ENCODE measurements at regions not wholly inside any gene's neighbourhood (a gene's known extent, or its start where the extent isn't known, plus 50 kb on each side); places are given as distances from the start of the nearest gene placed in this dataset.

DNA sequence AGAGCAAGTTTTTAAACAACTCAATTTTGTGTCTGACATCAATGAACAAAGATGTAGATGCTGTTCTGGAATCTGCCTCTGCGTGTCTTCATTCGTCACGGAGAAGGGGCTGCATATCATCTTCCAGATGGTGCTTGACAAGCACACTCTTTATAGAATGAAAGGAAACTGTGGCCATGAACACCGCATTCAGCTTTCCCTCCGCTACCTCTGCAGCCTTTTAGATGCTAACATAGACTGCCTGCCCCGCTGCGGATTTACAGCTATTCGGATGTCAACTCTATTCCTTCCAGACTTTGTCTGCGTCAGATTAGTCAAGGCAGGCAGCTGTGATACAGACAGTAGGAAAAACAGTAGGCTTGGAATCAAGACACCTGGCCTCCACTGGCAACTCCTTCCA is 232.9 kb downstream of the TJP1 start:
- no peak overlapping the region for H3K4me3 Mint-ChIP-seq
- no peak overlapping the region for H3K27ac Mint-ChIP-seq
- H3K36me3 Mint-ChIP-seq, result no peaks in the 10 kb centered on the region
- H3K9me3 Mint-ChIP-seq, result peaks cover 5% of the 10 kb centered on the region
- no peak for DNase-seq (ENCODE audit: low spot score in 2 of 2, unreplicated experiment in 2 of 2)
- no peaks in the 10 kb centered on the region for H3K4me1 Mint-ChIP-seq
- H3K27me3 Mint-ChIP-seq (ENCODE audit: low read depth), result peaks cover 42% of the 10 kb centered on the region
- TF ChIP-seq, protein P1, sequence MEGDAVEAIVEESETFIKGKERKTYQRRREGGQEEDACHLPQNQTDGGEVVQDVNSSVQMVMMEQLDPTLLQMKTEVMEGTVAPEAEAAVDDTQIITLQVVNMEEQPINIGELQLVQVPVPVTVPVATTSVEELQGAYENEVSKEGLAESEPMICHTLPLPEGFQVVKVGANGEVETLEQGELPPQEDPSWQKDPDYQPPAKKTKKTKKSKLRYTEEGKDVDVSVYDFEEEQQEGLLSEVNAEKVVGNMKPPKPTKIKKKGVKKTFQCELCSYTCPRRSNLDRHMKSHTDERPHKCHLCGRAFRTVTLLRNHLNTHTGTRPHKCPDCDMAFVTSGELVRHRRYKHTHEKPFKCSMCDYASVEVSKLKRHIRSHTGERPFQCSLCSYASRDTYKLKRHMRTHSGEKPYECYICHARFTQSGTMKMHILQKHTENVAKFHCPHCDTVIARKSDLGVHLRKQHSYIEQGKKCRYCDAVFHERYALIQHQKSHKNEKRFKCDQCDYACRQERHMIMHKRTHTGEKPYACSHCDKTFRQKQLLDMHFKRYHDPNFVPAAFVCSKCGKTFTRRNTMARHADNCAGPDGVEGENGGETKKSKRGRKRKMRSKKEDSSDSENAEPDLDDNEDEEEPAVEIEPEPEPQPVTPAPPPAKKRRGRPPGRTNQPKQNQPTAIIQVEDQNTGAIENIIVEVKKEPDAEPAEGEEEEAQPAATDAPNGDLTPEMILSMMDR (IDR thresholded peaks at IDR 0.05; ENCODE audit: unreplicated experiment), result no peak

DNA sequence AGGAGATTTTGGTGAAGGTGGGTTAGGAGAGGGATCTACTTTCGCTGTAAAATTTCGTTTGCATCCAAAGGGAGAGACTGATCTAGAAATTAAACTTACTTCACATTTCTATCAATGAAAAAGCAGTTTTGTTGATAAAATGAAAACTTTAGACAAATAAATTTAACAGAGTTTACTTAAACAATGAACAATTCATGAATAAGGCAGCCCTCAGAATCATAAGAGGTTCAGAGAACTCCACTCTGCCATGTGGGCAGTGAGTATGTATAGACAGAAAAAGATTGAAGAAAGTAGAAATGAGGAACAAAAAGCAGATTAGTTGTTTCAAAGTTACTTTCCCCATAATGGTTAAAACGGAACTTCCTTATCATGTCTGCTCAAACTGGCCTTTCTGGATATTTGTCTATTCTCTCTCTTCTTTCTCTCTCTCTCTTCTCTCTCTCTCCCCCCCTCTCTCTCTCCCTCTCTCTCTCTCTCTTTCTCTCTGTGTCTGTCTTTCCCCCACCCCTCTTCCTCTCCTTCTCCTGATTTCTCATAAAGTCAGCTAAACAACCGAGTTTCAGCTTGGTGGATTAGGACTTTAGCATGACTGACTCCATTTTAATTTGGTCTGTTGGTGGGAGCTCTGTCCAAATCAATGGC is 248.9 kb downstream of the TJP1 start:
- H3K27me3 Mint-ChIP-seq (ENCODE audit: low read depth), result peaks cover 78% of the 10 kb centered on the region
- no peak for DNase-seq (ENCODE audit: low spot score in 2 of 2, unreplicated experiment in 2 of 2)
- H3K27ac Mint-ChIP-seq, result no peak overlapping the region
- TF ChIP-seq, protein P1 (IDR thresholded peaks at IDR 0.05; ENCODE audit: unreplicated experiment), result no peak
- peaks cover 21% of the 10 kb centered on the region for H3K4me1 Mint-ChIP-seq
- H3K4me3 Mint-ChIP-seq, result no peak overlapping the region
- H3K36me3 Mint-ChIP-seq, result no peaks in the 10 kb centered on the region
- H3K9me3 Mint-ChIP-seq, result peaks cover 14% of the 10 kb centered on the region

DNA sequence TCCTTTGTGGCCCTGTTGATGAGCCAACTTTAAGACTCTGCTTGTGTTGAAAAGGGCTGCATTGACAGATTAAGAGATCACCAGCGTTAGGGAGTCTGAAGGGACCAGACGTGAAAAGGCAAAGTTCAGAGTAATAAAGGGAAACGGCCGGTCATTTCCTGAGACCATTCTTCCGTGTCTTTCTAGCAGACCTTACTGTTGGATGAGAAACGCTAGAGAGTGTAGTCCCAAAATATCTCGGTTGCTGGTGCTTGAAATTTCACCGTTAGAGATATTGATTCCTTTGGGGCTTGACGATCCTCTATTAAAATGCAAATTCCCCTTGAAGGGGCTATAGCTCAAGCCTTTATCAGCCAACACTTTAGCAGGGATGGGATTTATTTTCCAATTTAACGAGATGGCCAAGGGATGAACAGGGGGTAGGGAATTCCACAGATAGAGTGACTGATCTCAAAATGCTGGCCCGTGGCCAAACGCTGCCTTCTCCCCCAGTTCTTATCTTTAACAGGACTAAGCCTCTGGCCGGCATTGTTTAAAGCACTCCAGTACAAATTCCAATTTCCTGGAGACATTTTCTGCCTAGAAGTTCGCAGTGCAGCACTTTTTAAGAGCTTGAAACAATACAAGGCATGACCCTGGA is 250.4 kb downstream of the TJP1 start:
- DNase-seq (ENCODE audit: low spot score in 2 of 2, unreplicated experiment in 2 of 2), result peak; percentile 60 to 73
- TF ChIP-seq, protein P1 (IDR thresholded peaks at IDR 0.05; ENCODE audit: unreplicated experiment), result no peak

DNA sequence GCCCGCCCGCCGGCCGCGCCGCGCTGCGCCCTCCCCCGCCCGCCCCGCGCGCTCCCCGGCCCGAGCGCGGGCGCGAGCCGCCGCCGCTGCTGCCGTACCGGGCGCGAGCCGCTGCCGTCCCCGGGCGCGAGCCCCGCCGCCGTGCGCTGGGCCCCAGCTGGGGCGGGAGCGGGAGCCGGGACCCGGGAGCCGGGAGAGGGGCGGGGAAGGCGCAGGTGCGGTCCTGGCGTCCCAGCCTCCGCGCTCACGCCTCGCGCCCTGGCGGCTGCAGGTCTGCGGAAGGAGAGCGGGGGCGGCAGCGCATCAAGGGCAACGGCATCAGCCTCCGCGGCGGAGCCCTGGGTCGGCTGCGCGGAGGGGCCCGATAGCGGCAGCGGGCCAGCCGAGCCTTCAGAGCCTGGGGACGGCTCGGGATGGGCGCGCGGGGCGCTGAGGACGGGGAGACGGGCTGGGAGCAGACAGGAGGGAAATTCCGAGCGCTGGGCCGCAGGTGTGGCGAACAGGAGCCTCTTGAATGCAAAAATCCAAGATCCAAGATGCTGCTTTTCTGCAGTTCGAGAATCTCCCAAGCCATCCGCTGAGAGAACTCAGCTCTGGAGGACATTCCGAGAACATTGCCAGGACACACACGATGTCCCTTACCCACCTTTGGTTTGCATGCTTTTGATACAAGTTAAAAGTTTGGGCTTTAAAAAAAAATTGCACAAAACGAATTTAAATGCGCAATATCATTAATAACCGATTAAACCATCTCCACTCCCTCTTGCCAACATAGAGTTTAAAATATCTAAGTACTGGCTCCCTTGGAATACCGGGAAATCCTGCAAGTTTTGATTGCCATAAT is 251.1 kb downstream of the TJP1 start:
- H3K27ac Mint-ChIP-seq, result no peak overlapping the region
- TF ChIP-seq, protein P1 (IDR thresholded peaks at IDR 0.05; ENCODE audit: unreplicated experiment), result no peak
- H3K36me3 Mint-ChIP-seq, result no peaks in the 10 kb centered on the region
- peaks cover 11% of the 10 kb centered on the region for H3K9me3 Mint-ChIP-seq
- peaks cover 81% of the 10 kb centered on the region for H3K27me3 Mint-ChIP-seq (ENCODE audit: low read depth)
- peak; percentile 48 to 72 for DNase-seq (ENCODE audit: low spot score in 2 of 2, unreplicated experiment in 2 of 2)
- H3K4me3 Mint-ChIP-seq, result peak overlapping the region; percentile 52
- peaks cover 21% of the 10 kb centered on the region for H3K4me1 Mint-ChIP-seq

More for the DNA sequence above, 250.4 kb downstream of the TJP1 start:
- Mint-ChIP-seq H3K27ac (no peak overlapping the region), H3K27me3 (ENCODE audit: low read depth) (peaks cover 83% of the 10 kb centered on the region), H3K4me1 (peaks cover 21% of the 10 kb centered on the region), H3K36me3 (no peaks in the 10 kb centered on the region), H3K9me3 (peaks cover 14% of the 10 kb centered on the region), H3K4me3 (peak overlapping the region; percentile 52)

DNA sequence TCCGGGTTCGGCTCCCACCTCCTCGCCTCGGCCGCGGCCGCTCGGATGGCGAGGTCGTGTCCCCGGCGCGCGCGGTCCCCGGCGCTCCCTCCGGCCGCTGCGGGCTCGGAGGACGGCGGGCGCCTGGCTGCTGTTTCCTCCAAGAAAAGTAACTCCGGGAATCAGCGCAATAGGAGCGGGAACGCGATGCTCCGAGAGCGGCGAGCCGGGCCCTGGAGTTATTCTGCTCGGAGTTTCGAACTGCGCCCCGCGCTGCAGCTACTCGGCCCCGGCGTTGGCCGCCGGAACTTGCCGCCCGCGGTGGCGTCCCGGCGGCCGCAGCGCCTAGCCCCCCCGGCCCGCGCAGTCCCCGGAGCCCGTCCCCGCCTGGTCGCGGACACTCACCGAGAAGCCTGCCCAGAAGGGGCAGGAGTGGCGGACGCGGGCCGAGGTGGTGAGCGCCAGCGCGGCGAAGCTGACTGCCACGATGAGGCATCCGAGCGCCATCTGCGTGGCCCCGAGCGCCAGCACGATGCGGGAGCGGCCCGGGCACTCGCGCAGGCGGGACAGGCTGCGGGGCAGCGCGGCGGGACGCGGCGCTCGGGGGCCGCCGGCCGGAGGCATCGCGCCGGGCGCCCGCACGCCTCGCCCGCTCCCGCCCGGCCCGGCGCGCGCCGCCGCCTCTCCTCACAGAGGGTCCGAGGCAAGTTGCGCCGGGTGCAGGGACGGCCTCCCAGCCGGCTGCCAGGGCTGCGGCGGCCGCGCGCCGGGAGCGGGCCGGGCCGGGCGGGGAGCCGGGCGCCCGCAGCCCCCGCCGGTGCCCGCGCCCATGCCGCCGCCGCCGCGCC is 251.9 kb downstream of the TJP1 start:
- TF ChIP-seq, protein P1 (IDR thresholded peaks at IDR 0.05; ENCODE audit: unreplicated experiment), result no peak
- peak in 1 of 2 experiments; percentile 51 for DNase-seq (ENCODE audit: low spot score in 2 of 2, unreplicated experiment in 2 of 2)
- H3K4me1 Mint-ChIP-seq, result peaks cover 21% of the 10 kb centered on the region
- no peak overlapping the region for H3K27ac Mint-ChIP-seq
- peak overlapping the region; percentile 42 for H3K4me3 Mint-ChIP-seq
- peaks cover 7% of the 10 kb centered on the region for H3K9me3 Mint-ChIP-seq
- no peaks in the 10 kb centered on the region for H3K36me3 Mint-ChIP-seq
- peaks cover 77% of the 10 kb centered on the region for H3K27me3 Mint-ChIP-seq (ENCODE audit: low read depth)
